Right lobe of liver (tissue), 4 donors: ENCODE measurements at regions not wholly inside any gene's neighbourhood (a gene's known extent, or its start where the extent isn't known, plus 50 kb on each side); places are given as distances from the start of the nearest gene placed in this dataset.

Experiments used
- POLR2A ChIP-seq: fragments of 450-650 bp; IDR thresholded peaks from one replicate; pipeline ENCODE4 v1.6.1; 2017; ENCODE audit warnings: antibody characterized with exemption, mild to moderate bottlenecking
- TF ChIP-seq, protein P1 (sequence below), 4 donors: fragments of 200-600 bp in 3 of 4; fragments of 450-650 bp in 1 of 4; IDR thresholded peaks; one replicate each; pipeline versions ENCODE4 v1.5.1 to v1.8.0; 2016 to 2022; ENCODE audit warnings: antibody characterized with exemption in 4 of 4, mild to moderate bottlenecking in 2 of 4
- donor health status: DM: no; HTN: no; CAD: no.
- donor health status: DM: no; HTN: no; CAD: no.
- donor health status: DM: no; HTN: yes; CAD: no.

DNA sequence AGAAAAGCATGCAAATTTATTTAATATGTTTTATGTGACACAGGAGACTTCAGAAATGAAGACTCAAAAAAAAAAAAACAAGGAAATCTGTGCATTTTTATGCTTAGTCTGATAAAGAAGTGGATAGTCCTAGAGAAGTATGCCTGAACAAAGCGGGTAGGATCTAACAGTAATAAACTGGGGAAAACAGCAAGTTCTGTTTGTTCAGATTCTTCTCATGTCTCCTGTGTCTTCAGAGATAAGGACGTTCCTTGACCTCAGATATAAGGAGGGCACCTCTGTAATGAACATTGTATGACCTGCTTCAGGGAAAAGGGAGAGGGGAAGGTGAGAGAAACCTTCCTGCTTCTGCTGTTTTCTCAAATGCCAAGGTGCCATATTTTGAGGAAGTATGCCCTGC lies 67.7 kb upstream of the TNFSF18 start:
- TF ChIP-seq, protein P1, sequence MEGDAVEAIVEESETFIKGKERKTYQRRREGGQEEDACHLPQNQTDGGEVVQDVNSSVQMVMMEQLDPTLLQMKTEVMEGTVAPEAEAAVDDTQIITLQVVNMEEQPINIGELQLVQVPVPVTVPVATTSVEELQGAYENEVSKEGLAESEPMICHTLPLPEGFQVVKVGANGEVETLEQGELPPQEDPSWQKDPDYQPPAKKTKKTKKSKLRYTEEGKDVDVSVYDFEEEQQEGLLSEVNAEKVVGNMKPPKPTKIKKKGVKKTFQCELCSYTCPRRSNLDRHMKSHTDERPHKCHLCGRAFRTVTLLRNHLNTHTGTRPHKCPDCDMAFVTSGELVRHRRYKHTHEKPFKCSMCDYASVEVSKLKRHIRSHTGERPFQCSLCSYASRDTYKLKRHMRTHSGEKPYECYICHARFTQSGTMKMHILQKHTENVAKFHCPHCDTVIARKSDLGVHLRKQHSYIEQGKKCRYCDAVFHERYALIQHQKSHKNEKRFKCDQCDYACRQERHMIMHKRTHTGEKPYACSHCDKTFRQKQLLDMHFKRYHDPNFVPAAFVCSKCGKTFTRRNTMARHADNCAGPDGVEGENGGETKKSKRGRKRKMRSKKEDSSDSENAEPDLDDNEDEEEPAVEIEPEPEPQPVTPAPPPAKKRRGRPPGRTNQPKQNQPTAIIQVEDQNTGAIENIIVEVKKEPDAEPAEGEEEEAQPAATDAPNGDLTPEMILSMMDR (IDR thresholded peaks at IDR 0.05), result no peak
- TF ChIP-seq POLR2A, result no peak
